IPS-NIHi7 (cell line): ENCODE measurements at regions not wholly inside any gene's neighbourhood (a gene's known extent, or its start where the extent isn't known, plus 50 kb on each side); places are given as distances from the start of the nearest gene placed in this dataset.
A peak's percentile ranks its signal among the peaks of the same experiment; 100 is the strongest.

Source experiments
- DNase-seq: peaks from one replicate; pipeline ENCODE4 v3.0.0; 2012; ENCODE audit warnings: mixed read lengths; ENCODE audit errors: extremely low spot score

DNA sequence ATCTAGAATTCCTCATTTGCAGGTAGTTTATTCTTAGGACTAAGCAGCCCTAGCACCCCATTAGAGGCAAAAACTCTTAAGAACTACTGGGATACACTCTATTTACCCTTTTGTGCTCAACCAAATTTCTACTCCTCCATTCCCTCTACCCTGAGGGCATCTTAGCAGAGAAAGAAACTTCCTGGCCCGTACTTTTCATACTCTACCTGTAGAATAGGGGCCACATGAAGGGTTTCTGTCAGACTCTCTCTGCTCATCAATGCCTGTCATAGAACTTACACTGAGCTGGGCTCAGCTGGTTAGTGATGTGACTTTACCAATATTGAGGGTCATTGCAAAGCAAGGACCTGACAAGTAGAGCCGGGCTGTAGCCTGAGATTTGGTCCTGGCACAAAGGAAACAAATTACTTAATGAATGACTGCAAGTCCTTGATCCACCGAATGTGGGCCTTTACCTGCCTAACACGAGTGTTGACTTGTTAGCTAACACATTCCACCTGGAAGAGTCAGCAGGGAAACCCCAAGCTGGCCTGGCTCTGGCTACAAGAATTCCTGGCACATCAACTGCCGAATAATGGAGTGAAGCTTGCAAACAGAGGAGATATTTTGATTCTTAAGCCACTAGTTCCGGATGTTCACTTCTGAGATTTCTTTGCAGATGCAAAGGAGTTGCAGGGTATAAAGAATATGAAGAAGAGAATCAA, 280.5 kb upstream of the JAG1 start:
- no peak for DNase-seq

DNA sequence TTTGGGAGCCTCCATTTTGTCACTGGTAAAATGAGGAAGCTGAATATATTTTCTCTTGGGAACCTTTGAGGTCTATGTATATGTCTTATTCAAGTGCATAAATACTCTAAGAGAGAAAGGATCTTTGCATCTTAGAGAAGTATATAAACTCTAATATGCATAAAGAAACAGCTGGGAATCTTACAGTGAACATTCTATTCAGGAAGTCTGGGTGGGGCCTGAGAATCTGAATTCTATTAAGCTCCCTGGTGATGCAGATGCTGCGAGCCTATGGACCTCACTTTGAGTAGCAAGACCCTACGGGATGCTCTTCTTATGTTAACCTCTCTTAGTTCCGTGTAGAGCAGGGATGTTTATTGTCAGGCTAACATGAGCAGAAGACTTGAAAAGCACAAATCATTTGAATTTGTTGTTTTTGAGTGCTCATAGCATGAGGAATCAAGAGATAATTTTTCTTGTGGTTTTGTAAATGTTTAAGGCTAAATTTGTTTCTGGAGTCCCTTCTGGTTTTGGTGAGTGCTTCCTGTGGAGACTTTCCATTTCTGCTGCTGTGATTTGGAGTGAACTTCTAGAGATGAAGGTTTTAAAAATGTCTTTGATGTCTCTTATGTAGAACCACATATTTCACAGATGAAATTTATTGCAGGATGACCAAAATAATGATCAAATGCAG, 281.2 kb upstream of the JAG1 start:
- DNase-seq = no peak

DNA sequence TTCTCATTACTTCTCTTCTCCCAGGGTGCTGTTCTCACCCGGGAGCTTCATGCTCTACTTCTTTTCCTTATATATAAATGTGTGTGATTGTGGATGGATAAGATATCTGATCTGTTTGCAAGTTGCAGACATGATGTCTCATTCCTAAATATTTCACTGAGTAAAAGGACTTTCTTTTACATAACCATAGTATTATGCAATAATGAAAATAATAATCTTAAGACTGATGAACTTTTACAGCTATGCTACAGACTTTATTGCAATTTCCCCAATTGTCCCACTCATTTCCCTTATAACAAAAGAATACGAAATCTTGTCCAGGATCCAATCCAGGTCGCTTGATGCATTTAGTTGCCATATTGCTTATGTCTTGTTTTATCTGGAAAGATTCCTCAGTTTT, 284.5 kb upstream of the JAG1 start:
- no peak for DNase-seq

GRCh38 chr20:10960416-10960815, 286.6 kb upstream of the JAG1 start:
- DNase-seq = no peak

GRCh38 chr20:10961651-10962288, 288.0 kb upstream of the JAG1 start:
- DNase-seq = no peak

GRCh38 chr20:10962937-10963336, 289.1 kb upstream of the JAG1 start:
- no peak for DNase-seq

GRCh38 chr20:10963717-10964266, 290.0 kb upstream of the JAG1 start:
- DNase-seq = no peak

DNA sequence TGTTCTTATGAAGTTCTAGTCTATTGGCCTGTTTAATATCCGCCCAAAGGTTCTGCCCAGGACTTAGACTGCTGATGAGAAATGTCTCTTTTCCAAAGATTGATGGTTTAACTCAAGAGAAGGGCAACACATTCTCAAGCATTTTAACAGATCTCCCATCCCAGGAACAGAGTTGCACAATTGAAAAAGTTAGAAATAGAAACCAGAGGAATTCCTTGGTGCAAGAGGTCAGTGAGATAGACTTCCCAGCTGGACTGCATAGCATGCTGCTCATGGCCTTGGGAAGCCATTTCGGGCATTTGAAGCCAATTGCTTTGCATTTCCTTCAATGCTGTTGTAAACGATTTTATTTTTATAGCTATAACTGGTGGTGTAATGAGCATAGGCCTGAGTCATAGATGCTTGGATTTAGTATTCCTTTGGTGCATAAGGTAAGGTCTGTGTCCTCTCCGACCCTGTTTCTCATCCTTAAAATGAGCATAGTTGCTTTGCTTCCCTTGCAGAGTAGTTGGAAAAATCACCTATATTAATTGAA, 292.2 kb upstream of the JAG1 start:
- no peak for DNase-seq

GRCh38 chr20:10970109-10970508, 296.3 kb upstream of the JAG1 start:
- no peak for DNase-seq

GRCh38 chr20:10971096-10971495, 297.3 kb upstream of the JAG1 start:
- no peak for DNase-seq

DNA sequence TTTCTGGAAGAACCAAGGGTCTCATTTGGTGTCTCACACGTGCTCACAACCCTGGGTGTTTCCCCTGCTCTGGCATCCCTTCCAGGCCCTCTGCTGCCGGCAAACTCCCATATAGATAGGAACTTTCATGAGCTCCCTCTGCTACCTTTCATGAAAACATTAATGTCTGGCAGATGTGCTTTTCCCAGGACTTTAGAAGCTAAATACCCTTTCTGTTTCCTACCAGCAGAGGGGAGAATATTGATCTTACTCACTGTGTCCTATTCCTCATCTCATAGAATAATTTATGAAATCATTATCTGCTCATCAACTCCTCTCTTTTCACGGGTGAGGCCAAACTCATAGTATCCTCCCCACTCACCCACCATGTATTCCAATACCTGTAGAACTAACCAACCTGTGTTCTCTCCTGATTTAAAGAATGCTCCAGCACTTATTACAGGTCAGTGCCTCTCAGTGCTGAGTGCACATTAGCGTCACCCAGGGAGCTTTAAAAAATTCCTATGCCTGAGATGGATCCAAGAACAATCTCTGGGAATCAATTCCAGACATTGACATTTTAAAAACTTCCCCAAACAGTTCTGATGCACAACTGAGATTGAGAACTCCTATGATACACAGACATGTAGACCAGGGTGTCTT, 298.5 kb upstream of the JAG1 start:
- DNase-seq = no peak

- no peak for DNase-seq
Observed at GRCh38 chr20:10976051-10976450, 302.3 kb upstream of the JAG1 start.

- no peak for DNase-seq
Observed at GRCh38 chr20:10978019-10978702, 304.4 kb upstream of the JAG1 start.

DNA sequence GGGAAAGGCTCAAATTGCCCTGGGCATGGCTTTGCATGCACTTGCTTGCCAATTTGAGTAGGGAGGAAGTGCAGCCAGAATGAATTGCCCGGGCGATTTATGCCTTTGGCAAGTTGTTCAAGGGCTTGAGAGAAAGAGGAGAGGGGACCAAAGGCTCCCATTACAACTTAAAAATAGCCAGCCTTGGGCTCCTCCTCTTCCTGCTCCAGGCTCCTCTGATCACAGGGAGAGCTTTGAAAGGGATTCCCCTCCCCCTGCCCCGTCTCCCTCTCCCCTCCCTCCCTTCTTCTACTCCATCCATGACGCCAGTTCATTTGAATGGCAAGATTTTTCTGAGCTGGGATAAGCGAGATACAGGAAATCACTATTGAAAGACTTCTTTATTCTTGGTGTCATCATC, 304.9 kb upstream of the JAG1 start:
- DNase-seq = no peak

DNA sequence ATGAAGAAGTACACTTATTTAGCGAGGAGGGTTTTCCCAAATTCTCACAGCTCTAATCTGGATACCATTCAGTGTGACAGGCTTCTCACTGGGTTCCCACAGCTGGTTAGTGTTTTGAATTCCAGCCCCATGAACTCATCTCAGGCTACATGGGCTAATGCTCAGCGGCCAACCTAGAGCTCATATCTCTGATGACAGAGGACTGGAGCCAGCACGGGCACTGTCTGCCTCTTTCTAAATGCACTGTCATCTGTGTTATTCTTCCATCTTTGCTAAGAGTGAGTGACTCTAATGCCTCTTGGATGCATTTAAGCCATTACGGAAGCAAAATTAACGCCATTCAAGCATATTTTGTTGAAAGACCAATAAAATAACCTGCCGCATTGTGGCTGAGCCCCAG, 308.9 kb upstream of the JAG1 start:
- DNase-seq = peak; percentile 49

DNA sequence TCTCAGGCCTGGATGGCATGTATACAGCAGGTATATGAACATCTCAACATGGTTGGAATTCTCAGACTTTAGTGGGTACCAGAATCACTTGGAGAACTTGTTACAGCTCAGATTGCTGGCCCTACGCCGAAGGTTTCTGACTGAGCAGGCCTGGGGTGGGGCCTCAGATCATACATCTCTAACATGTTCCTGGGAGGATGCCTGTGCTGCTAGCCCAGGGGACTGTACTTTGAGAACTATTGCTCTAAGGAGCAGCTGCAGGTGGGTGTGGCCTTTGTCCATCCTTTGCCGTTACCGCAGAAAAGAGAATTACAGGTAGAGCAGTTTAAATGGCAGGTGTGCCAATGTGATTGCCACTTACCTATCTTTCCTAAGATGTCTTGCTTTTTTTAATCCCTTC, 310.5 kb upstream of the JAG1 start:
- DNase-seq = no peak

DNA sequence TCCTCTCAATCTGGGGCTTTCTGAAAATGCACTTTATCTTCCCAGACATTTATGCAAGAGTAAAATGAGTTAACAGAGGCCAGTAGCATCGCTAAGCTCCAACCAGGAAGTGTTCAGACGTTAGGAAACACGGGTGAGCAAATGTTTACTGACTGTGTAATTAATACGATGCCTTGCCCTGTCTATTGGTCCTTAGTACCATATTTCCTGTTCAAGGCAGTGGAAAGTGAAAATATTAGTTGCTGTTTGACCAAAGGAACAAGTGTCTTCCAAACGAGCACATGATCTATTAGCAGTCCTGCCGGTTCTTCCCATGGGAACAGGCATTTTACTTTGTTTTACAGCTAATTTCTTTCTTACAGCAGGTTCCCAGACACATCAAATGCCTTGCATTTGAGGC, 311.1 kb upstream of the JAG1 start:
- DNase-seq = no peak

GRCh38 chr20:10985536-10985935, 311.7 kb upstream of the JAG1 start:
- DNase-seq = no peak

DNA sequence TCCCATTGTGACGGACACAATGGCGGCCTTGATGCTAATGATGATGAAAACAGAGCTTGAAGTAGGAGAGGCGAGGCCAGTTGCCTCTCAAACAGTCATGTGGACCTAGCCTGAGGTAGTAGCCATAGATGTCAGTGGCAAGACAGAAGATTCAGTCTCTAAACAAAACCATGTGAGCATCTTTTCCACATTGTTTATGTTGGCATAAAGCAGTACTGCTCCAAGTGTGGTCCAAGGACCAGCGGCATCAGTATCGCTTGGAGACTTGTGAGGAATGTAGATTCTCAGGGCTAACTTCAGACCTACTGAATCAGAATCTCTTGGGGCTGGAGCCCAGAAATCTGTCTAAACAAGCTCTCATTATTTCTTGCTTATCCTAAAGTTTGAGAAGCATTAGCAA, 312.8 kb upstream of the JAG1 start:
- DNase-seq = no peak

DNA sequence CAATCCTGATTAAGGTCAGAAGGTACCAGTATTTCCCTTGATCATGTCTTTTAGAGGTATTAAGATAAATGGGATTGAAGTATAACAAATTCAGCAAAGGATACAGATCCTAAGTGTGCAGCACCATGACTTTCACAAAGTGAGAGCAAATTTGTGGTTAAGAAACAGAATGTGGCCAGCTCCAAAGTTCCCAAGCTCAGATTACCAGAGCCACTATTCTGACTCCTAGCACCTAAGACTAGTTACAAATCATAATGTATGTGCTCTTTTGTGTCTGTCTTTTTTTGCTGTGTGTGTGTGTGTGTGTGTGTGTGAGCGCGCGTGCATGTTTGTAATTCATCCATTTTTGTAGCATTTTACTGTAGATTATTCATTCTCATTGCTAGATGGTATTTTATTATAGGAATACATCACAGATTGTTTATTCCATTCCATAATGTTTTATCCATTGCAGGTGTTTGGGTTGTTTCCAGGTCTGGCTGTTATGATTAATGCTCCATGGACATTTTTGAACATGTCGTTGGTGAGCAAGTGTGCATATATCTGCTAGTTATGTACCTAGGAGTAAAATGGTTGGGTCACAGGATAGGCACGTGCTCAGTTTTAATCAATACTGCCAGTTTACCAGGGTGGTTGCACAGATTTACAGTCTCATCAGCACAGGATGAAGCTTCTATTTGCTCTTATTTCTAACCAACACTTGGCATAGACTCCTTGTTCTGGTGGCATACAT, 314.0 kb upstream of the JAG1 start:
- no peak for DNase-seq
